GM19351 (cell line): ENCODE measurements at regions not wholly inside any gene's neighbourhood (a gene's known extent, or its start where the extent isn't known, plus 50 kb on each side); places are given as distances from the start of the nearest gene placed in this dataset.
"Not testable (repeated sequence)": the region's sequence is repeated elsewhere in the genome, so short reads cannot be mapped to it uniquely, and the experiment has no call there.

Experiments used
- ATAC-seq: cut with Tn5 transposase; IDR thresholded peaks from one replicate; pipeline ENCODE4 v1.9.1; 2021; ENCODE audit warnings: mild to moderate bottlenecking, moderate library complexity; ENCODE audit not compliant: unreplicated experiment

DNA sequence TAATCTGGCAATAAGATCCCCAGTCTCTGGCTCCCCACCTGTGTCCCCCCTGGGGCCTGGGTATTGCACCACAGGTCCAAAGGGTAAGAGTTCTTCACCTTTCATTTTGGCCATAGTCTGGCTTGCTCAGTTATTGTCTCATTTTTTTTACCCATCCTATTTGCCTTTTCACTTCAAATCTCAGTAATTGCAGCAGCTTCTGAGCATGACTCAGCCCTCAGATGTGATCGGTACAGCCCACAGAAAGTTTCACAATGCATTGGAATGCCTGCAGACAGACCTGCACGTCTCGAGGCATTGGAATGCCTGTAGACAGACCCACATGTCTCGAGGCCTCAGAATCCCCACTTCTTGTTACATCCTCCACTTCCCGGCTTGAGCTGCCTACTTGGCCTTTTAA lies 173.6 kb downstream of the NUFIP1 start:
- peak; percentile 60 for ATAC-seq

DNA sequence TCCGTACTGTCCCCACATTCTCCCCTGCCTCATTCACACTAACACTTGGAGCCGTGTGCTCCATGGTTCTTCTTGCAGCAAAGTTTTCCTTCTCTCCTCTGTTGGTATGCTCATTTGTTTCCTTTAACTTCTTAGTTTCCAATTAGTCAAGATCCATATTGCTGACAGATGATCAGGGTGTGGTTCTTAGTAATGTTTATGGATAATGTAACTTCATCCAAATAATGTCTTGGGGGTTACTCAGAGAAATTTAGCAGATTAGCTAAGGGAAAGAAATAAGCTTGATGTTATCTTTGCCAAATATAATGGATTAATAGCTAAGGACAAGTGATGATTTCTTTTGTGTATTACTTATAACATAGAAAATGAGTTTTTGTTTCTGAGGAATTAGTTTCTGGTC lies 174.4 kb downstream of the NUFIP1 start:
- no peak for ATAC-seq

DNA sequence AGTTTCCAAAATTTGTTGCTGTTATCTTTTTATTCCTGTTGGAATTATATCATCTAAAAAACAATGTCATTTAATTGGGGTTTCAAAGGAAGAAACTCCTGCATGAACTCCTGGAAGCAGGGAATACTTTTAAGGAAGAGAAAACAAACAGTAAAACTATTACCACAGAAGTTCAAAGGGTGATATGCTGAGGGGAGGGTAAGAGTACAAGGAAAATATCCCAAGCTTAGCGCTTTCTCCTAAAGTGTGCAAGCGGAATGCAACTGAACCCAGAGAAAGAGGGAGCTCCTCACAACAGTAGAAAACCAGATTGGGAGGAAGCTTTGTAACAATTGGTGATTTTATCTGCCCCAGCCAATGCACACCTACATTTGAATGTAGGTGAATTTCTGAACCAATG lies 175.1 kb downstream of the NUFIP1 start:
- no peak for ATAC-seq

DNA sequence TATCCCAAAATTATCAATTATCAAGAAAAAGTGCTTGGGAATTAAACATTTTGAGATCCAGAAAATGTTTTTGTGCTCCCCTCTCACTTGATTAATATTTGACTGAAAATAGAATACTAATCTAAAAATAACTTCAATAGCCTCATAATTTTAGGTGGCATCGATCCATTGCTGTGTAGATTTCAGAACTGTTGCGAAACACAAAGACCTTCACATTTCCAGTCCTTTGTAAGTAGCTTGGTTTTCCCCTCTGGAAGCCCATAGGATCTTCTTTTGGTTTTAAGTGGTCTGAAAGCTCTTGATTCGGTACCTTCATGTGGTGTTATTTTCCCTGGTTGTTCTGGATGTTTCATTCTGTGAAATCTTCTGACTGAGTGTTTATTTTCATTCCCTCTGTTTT lies 176.5 kb downstream of the NUFIP1 start:
- no peak for ATAC-seq

DNA sequence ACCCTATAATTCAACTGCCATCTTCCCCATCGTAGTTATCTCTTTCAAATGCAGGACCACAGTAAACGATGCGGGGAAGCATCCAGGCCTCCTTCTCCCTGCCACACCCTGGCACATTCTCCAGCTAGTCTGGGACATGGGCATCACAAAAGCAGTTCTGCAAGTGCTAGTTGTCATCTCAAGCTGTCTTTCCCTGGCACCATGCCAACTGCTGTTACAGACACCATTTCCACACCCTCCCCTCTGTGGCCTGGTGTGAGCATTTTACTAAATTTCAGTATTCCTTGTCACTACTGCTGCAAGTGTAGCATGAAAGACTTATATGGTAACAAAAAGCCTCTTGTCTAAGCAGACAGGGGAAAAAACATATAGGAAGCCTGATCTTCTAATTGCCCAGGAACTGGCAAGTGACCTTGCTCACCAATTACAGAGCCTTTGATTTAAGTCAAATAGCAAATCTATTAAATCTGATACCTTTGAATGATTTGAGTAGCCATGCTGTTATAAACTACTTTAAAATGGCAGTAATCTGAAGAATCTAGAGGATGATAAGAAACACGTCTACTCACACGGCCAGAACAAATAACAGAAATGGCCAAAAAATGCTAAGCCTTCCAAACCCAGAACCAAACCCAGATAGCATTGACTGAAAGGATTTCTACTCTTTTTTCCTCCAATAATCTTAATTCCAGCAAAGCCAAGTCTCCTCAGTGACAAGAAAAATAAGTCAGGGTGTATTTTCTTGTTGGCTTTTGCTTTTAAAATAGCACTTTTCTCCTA lies 179.0 kb downstream of the NUFIP1 start:
- ATAC-seq: no peak

DNA sequence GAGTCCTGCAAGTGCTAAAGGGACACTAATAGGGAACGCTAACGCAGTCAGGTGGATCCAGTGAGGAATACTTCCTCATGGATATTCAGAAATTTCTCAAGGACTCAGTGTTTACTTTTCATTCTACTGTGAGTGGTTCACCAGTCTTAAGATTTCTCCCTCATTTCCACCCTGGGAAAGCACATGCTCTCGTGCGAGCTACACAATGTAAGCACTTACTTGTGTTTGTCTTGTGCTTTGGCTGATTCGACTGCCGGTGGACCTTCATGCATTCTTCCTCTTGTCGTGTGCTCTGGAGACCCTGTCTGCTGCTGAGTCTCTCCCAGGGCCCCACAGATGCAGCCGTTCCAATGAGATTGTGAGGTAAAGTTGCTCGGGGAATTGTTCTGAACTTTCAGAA lies 180.1 kb downstream of the NUFIP1 start:
- no peak for ATAC-seq

DNA sequence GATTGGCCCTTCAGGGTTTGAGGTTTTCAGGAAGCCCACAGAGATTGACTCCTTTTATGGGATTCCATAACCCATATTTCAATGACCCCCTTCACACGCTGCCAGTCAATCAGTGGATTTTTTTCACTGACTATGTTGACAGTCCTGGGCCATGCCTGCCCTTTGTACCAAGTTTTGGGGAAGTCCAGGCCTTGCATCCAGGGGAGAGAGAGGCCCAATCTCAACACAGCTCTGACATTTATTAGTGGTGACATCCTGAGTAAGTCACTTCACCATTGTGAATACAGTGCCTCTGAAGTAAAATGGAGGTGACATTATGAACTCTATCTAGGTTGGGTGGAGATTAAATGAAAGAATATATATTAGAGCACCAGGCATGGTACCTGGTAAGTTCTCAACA lies 181.1 kb downstream of the NUFIP1 start:
- no peak for ATAC-seq

DNA sequence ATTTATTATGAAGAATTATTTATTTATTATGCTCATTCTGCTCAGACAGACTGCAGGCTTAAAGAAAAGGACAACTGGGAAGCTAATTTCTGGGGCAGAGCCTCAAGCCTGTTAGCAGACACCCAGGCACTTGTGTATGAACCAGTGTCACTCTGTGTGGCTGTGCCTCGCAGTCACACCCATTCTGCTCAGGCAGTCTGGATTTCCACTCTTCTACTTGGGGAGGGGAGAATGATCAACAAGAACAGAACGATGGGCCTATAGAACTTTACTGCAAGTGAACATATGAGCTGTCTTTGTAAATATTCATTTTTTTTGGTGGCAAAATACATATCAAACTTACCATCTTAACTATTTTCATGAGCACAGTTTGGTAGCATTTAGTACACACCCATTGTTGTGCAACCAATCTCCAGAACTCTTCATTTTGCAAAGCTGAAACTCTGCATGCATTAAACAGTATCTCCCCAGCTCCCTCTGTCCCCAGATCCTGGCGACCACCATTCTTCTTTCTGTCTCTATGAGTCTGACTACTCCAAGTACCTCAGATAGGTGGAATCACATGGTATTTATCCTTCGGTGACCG lies 181.7 kb downstream of the NUFIP1 start:
- ATAC-seq: no peak

DNA sequence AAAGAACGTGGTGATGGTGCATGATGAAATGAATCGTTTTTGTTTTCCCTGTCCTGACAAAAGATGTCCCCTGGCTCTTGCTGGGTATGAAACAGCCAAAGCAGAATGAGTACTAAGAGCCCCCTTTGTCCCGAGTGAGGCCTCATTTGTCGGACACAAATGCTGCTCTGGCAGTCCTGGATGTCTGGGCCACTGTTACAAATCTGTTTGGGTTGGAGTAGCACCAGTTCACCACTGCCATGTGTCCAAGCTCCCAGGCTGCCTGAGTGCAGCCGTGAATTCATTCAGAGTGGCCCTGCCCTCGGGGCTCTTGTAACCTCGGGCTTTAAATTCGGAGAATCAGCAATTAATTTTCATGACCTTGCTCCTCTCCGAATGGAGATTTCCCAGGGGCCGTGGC lies 182.4 kb downstream of the NUFIP1 start:
- no peak for ATAC-seq

DNA sequence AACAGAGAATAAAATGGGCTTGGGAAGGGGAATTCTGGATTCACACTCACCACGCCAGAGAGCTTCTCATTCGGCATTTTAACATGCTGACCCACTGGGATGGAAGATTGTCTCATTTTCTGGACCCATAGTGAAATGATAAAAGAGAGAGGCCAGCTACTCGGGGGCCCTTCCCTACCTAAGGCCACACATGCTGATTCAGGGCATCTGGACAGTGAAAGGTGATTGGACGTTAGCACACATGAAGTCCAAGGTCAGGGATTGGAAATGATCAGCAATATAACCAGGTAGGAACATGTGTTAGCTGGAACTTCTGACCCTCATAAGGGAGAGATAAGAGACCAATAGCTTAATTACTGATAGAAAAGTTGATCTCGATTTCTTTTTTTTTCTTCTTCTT lies 183.7 kb downstream of the NUFIP1 start:
- no peak for ATAC-seq

DNA sequence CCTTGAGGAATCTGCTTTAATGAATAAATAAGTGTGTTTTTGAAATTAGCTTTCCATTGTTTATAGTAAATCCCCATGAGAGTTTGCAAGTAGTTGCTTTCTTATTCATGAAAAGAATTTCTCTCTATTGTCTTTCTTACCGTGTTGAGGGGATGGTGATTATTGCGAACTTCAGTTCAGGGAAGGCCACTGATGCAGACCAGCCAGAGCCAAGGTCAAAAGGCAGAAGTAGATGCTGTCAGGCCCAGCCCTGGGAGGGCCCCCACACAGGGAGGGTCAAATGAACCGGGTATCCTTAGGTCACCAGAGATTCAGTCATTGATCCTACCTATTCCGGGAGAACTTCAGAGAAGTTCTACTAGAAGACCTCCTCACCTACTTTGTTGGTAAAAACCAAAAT lies 185.9 kb downstream of the NUFIP1 start:
- no peak for ATAC-seq

DNA sequence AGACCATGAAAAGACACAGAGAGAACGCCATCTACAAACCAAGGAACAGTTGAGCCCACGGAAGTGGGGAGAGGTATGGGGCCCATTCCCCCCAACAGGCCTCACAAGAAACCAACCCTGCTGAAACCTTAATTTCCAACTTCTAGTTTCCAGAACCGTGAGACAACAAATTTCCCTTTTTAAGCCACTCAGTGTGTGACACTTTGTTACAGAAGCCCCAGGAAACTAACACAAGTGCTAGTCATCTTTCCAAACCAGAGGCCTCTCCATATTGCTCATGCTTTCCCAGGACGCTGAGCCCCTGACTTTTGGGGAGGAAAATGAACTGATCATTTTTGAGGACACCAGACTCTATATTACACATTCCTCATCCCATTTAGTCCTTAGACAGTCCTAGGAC lies 186.8 kb downstream of the NUFIP1 start:
- no peak for ATAC-seq

DNA sequence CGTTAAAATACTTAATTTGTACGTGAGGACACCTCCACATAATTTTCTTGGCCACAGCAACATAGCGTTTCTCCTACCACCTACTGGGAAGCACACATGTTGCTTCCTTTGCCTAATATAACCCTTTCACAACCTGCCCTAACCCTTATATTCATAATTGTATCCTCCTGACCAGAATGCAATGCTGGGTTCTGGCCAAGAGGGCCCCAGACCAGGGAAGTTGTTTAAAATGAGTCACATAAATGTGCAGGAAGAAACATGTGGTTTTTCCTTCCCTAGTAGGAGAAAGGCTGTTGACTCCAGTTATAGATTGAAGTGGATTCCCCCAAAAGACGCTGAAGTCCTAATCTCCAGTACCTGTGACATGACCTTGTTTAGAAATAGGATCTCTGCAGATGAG lies 187.3 kb downstream of the NUFIP1 start:
- no peak for ATAC-seq

DNA sequence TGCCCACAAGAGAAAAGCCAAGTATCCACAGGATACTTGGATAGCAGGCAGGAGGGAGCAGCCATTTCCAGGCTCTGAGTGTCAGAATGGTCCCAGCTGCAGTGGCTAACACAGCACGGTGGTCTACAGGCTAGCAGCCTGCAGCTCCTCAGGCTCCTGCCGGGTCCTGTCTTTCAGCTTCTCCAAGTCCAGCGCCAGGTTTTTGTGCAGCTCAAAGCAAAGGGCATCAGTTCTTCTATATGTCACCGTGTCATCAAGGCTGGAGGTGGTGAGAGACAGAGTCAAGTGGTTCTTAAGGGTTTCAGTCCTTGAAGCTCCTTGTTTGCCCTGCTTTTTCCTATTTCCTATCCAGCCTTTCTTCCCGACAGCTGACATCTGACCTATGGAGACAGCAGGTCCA lies 188.6 kb downstream of the NUFIP1 start:
- no peak for ATAC-seq

DNA sequence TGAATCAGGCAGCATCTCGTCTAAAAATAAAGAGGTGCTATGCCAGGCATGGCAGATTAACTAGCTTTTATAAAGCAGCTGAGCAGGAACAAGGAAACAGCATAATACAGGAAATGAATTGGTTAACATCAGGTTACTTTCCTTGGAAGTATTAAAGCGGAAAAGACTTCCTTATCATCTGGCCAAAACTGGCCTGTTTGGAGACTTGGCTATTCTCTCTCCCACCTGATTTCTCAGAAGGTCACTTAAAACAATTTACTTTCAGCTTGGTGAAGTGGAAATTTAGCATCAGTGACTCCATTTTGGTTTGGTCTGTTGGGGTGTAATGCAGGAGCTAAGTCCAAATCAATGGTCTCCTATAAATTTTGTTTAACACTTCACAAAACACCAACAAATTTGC lies 191.6 kb downstream of the NUFIP1 start:
- no peak for ATAC-seq

DNA sequence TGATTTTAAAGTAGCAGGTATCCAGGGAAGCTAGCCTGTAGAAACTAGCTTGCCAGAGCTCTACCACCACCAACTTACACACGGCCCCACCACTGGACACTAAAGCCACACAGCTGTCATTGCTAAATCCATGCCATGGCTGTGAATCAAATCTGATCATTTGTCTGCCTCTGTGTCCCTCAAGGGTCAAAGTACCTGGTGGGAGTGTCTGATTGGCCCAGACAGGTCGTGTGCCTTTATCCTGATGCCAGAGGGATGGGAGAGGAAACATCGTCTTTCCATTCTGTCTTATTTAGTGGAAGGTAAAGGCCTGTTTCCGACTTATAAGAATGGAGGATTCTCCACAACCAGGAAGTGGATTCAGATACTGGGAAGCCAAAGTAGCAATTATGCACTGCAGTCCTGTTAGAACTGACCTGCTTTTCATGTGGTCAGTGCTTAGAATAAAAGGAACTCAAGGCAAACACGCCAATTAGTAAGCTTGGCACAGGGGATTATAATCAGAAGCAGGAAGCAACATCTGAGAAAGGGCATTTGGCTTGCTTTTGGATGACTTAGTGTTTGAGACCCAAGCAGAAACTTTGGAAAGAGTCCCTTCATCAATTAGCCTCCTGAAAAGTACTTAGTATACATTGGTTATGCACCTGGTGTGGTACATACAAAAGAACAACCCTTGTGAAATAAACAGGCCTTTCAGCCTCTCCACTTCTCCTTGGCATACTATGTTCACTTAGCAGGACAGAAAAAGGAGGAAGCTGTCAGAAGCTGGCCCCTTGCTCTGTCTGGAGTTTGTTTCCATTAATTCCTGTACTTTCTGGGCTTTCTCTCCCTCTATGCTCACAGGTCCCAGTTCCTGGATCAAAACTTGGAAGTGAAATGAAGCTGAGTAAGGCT lies 192.4 kb downstream of the NUFIP1 start:
- no peak for ATAC-seq

DNA sequence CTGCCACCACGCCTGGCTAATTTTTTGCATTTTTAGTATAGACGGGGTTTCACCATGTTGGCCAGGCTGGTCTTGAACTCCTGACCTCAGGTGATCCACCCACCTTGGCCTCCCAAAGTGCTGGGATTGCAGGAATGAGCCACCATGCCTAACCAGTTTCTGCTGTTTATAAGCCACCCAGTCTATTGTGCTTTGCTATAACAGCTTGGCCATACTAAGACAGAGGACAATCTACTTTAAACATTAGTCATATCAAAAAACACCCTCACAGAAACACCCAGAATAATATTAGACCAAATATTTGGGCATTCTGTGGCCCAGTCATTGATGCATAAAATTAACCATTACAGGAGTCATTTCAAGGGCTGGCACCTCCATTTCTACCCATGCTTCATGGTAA lies 193.2 kb downstream of the NUFIP1 start:
- not testable (repeated sequence) for ATAC-seq

DNA sequence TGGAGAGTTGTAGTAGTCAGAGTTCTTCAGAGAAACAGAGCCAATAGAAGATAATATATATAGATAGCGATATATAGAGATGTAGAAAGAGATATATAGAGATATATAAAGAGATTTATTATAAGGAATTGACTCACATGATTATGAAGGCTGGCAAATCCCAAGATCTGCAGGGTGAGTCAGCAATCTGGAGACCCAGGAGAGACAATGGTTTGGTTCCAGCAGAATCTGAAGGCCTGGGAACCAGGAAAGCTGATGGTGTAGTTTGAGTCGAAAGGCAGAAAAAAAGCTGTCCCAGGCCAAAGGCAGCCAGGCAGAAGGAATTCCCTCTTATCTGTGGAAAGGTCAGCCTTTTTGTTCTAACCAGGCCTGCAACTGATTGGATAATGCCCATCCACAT lies 194.1 kb downstream of the NUFIP1 start:
- ATAC-seq: no peak

DNA sequence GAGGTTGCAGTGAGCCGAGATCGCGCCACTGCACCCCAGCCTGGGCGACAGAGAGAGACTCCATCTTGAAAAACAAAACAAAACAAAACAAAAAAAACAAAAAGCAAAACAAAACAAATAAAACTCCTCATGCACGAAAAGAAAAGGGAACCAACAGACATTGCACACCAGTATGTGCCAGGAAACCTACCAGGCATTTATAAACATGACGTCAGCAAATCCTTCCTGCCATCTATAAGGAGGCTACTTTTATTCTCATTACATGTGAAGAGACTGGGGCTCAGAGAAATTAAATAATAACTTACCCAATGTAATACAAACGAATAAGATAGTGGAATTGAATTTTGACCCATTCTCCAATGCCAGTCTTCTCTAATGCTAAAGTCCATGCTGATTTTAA lies 197.2 kb downstream of the NUFIP1 start:
- ATAC-seq: no peak

DNA sequence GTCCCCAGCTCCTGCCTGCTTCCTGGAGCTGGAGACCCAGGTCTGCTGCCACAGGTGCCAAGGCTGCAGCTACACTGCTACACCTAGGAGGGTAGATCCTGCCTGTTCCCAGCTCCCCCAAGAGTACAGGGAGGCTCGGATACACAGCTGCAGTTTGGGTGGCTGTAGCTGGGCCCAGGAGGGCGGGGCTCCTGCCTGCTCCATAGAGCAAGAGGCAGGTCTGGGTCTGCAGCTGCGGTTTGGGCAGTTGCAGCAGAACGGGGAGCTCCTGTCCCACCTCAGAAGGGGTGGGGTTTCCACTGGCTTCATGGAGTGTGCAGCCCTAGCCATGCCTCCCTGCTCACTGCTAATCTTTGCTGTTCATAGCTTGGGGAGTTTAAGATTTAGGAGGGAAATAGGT lies 199.0 kb downstream of the NUFIP1 start:
- no peak for ATAC-seq

DNA sequence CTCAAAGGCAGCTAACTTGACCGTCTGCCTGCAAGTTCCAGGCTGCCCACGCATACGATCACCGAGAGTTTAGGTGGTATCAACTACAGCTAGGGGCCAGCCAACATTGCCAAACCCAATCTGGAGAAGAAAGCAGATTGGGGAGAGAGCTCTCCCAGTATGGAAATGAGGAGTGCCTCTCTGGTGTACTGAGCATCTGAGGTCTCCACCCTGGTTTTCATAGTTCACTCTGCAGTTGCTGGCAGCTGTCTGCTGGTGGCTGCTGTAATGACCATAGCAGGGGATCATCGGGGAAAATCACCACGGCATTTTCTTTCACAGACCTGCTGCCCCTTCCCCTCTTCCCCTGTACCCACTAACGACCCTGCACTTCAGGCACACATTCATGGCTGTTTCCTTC lies 201.7 kb downstream of the NUFIP1 start:
- no peak for ATAC-seq

DNA sequence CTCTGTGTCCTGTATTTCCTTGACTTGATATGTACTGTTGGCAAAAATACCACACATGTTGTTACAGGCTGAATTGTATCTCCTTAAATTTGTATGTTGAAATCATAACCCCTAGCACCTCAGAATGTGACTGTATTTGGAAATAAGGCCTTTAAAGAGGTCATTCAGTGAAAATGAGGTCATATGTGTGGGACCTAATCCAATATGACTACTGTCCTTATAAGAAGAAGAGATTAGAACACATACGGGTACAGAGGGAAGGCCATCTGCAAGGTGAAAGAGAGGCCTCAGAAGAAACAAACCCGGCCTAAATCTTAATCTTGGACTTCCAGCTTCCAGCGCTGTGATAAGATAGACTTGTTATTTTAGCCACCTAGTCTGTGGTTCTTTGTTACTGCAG lies 202.5 kb downstream of the NUFIP1 start:
- ATAC-seq: no peak
